ENCODE measurements at regions not wholly inside any gene's neighbourhood (a gene's known extent, or its start where the extent isn't known, plus 50 kb on each side); places are given as distances from the start of the nearest gene placed in this dataset.

DNA sequence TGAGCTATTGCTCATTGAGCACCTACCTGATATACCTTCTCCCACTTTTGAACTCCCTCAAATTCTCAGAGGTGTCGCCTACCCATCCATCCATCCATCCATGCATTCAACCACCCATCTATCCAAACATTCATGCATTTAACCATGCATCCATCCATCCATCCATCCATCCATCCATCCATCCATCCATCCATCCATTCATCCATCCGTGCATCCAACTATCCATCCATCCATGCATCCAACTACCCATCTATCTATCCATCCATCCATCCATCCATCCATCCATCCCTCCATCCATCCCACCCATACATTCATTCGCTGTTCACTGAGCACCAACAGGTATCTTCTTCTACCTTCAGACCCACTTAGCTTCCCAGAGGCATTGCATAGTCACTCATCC is 342.8 kb downstream of the CTTN start:
- DNase-seq (ENCODE audit: low read depth in 2 of 2) = no peak

GRCh38 chr11:70742553-70743291 is 344.4 kb downstream of the CTTN start:
- DNase-seq (ENCODE audit: low read depth in 2 of 2) = no peak

GRCh38 chr11:70743329-70743728 is 345.0 kb downstream of the CTTN start:
- DNase-seq (ENCODE audit: low read depth in 2 of 2) = no peak

GRCh38 chr11:70743941-70744351 is 345.6 kb downstream of the CTTN start:
- no peak for DNase-seq (ENCODE audit: low read depth in 2 of 2)

DNA sequence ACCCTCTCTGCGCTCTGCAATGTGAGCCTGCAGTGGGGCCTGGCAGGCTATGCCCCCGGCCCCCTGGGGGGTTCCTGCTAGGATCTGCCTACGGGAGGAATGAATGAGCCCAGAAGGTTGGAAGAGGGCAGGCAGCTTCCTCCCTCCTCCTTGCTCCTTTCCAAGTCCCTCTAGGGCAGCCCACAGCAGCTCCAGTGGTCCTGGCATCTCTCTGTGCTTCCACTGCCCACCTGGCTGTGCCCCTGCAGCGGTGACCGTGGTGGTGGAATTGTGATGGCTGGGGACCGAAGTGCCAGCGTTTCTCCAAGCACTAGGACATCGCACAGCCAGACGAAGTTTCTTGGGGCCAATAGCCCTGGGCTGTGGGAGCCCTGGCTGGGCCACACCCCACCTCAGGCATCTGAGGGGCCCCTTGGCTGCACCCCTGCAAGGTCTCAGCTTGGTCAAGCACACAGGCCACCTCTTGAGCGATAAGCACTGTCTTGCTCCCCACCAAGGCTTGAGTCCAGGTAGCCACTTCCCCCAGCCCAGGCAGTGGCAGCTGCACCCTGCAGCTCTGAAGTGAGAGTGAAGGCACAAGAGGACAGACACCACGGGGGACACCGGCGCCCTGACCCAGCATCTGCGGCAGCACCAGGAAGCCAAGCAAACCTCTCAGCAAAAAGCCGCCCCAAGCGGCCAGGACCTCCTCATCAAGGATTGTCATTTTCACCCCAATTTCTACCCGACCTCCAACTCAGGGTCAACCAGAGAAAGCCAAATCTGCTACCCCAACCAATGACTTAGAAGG is 346.3 kb downstream of the CTTN start:
- DNase-seq (ENCODE audit: low read depth in 2 of 2) = no peak

DNA sequence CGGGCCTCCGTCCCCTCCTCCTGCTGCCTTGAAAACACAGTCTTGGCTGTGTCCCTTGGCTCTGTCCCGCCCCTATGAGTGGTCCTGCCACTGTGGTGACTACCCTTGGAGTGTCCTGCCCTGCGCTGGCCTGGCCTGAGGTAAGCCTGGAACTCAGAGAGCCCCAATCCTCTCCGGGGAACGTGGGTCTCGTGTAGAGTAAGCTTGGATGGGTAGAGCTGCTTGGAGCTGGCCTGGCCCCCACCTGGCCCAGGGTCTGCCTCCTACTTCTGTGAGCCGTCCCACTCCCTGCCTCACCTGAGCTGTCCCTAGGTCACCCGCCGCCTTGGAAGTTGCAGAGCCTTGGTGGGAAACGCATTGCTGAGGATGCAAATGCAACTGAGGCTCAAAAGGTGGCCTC is 347.1 kb downstream of the CTTN start:
- DNase-seq (ENCODE audit: low read depth in 2 of 2) = no peak

DNA sequence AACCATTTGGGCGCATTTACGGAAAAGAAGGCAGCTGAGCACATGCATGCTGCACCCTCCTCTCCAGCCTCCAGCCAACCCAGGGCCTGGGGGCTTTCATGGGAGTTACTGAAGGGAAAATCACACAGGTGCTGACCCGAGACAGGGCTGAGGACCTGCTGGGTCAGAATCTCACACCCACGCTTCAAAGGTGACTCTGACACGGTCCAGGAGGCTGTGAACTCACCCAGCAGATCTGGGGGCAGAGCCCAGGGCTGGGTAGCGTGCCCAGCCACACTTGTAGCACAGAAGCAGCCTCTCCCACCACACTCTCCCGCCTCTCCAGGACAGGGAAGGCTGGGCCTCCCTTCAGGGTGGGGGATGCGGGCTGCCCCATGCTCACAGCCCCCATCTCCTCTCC is 347.6 kb downstream of the CTTN start:
- DNase-seq (ENCODE audit: low read depth in 2 of 2) = no peak

GRCh38 chr11:70746351-70746750 is 348.0 kb downstream of the CTTN start:
- DNase-seq (ENCODE audit: low read depth in 2 of 2) = no peak

- DNase-seq (ENCODE audit: low read depth in 2 of 2) = no peak
Measured at GRCh38 chr11:70747285-70747684, 349.0 kb downstream of the CTTN start.

GRCh38 chr11:70747921-70748320 is 349.6 kb downstream of the CTTN start:
- DNase-seq (ENCODE audit: low read depth in 2 of 2) = no peak

GRCh38 chr11:70751142-70751734 is 352.9 kb downstream of the CTTN start:
- DNase-seq (ENCODE audit: low read depth in 2 of 2) = no peak

DNA sequence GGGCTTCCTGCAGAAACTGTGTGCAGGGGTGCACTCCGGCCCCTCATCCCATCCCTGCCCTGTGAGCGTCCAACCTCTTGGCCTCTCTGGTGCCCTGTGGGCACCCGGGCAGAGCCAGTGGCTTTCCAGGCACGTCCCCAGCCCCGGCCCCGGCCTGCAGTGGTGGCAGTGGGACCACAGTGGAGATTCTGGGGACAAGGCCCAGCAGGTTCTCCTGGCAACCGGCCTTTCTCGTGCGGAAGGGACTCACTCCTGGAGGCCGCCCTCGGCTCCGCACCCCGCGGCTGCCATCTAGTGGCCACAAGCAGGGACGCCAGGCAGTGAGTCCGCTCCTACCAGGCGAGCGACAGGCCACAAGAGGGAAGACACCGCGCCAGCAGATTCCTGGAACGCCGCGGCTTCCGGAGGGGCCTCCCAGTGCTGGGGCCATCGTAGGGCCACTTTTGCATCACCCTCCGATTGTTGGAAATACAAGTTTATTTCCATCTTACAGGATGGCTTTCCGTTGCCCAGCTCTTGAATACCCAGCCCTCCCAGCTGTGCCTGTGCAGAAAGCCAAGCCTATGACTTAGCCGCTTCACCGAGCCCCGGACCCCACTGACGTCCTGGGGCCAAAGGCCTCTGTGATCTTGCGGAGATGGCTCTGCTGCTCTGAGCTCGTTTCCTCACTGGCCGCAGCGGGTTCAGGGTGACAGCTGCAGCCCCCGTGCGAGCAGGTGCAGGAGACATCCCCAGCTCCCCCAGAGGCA is 357.3 kb downstream of the CTTN start:
- peak; percentile 45 to 57 for DNase-seq (ENCODE audit: low read depth in 2 of 2)

GRCh38 chr11:70756341-70756740 is 358.0 kb downstream of the CTTN start:
- DNase-seq (ENCODE audit: low read depth in 2 of 2) = no peak

- DNase-seq (ENCODE audit: low read depth in 2 of 2) = no peak
Measured at GRCh38 chr11:70756756-70757155, 358.4 kb downstream of the CTTN start.

DNA sequence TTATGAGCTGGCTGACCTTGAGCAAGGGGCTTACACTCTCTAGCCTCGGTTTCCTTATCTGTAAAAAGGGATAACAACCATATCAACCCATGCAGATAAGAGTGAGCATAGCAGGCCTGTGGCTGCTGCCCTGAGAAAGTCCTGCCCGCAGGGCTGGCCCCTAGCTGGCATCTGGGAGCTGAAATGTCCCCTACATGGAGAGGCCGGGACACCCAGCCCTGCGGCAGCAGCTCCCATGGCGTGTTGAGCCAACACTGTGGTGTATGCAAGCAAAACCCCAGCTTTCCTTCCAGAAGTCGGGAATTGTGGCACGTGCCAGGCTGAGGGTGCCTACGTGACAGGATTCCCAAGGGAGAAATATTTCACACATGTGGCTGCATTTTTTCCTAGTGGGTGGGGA is 358.9 kb downstream of the CTTN start:
- DNase-seq (ENCODE audit: low read depth in 2 of 2) = no peak

DNA sequence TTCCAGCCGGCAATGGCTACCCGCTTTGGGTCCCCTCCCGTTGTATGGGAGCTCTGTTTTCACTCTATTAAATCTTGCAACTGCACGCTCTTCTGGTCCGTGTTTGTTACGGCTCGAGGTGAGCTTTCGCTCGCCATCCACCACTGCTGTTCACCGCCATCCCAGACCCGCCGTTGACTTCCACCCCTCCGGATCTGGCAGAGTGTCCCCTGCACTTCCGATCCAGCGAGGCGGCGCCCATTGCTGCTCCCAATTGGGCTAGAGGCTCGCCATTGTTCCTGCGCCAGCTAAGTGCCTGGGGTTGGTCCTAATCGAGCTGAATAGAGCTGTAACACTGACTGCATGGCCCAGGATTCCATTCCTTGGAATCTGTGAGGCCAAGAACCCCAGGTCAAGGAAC is 359.9 kb downstream of the CTTN start:
- DNase-seq (ENCODE audit: low read depth in 2 of 2) = no peak

- DNase-seq (ENCODE audit: low read depth in 2 of 2) = no peak
Measured at GRCh38 chr11:70759846-70760245, 361.5 kb downstream of the CTTN start.

DNA sequence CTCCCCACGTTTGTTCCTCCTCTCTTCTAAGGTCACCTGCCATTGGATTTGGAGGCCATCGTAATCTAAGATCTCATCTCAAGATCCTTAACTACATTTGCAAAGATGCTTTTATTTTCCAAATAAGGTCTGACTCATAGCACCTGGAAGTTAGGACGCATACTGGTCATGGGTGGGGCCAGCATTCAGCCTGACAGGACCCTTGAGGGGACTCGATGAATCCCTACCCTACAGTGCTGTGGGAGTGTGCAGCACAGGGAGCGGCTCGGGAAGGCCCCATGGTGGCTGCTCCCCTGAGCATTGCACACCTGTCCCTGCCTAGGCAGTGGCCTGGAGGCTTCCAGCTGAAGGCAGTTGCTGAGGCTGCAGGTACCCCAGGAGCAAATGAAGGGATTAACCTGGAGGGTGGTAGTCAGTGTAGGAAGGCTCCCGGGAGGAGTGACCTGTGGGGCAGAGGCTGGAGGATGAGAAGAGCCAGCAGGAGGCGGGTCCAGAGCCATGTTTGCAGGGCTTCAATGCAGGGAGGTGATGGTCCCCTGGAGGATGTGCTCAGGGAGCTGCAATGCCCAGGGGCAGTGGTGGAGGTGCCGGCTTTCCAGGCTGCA is 362.2 kb downstream of the CTTN start:
- no peak for DNase-seq (ENCODE audit: low read depth in 2 of 2)

GRCh38 chr11:70761094-70761907 is 363.0 kb downstream of the CTTN start:
- no peak for DNase-seq (ENCODE audit: low read depth in 2 of 2)

- DNase-seq (ENCODE audit: low read depth in 2 of 2) = no peak
Measured at GRCh38 chr11:70761908-70762337, 363.6 kb downstream of the CTTN start.

DNA sequence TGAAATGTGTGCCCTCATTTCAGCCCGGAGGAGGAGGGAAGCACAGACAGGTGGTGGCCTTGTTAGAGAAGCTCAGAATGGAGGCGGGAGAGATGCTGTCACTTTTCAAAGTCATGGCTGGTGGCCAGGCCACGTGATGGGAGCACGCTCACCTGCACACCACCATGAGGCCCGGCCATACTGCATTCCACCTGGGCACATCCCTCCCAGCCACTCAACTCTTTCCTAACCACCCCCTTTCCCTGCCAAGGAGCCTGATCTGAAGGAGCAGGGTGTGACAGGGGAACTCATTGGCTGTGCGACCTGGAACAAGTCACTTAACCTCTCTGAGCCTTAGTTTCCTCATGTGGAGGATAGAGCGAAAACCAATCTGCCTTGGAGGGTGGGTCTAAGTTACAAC is 364.5 kb downstream of the CTTN start:
- no peak for DNase-seq (ENCODE audit: low read depth in 2 of 2)
